ENCODE measurements at regions not wholly inside any gene's neighbourhood (a gene's known extent, or its start where the extent isn't known, plus 50 kb on each side); places are given as distances from the start of the nearest gene placed in this dataset.

GRCh38 chr10:128566361-128566968, 440.2 kb upstream of the MKI67 start:
- no peak for DNase-seq (ENCODE audit: low spot score)
- TF ChIP-seq CTCF (IDR thresholded peaks at IDR 0.05; ENCODE audit: extremely low read depth, missing control alignments) = no peak

GRCh38 chr10:128567551-128567950, 441.3 kb upstream of the MKI67 start:
- no peak for DNase-seq (ENCODE audit: low spot score)
- TF ChIP-seq CTCF (IDR thresholded peaks at IDR 0.05; ENCODE audit: extremely low read depth, missing control alignments) = no peak

- no peak for DNase-seq (ENCODE audit: low spot score)
- TF ChIP-seq CTCF (IDR thresholded peaks at IDR 0.05; ENCODE audit: extremely low read depth, missing control alignments) = no peak
These were observed 441.8 kb upstream of the MKI67 start for GRCh38 chr10:128568041-128568440.

- no peak for DNase-seq (ENCODE audit: low spot score)
- no peak for TF ChIP-seq CTCF (IDR thresholded peaks at IDR 0.05; ENCODE audit: extremely low read depth, missing control alignments)
These were observed 442.3 kb upstream of the MKI67 start for GRCh38 chr10:128568491-128568890.

GRCh38 chr10:128568990-128569945, 443.0 kb upstream of the MKI67 start:
- no peak for DNase-seq (ENCODE audit: low spot score)

GRCh38 chr10:128570319-128570995, 444.2 kb upstream of the MKI67 start:
- TF ChIP-seq CTCF (IDR thresholded peaks at IDR 0.05; ENCODE audit: extremely low read depth, missing control alignments) = no peak
- DNase-seq (ENCODE audit: low spot score) = no peak

More at GRCh38 chr10:128568990-128569945, 443.0 kb upstream of the MKI67 start:
- TF ChIP-seq CTCF (IDR thresholded peaks at IDR 0.05; ENCODE audit: extremely low read depth, missing control alignments) = no peak

GRCh38 chr10:128571071-128571470, 444.8 kb upstream of the MKI67 start:
- TF ChIP-seq CTCF (IDR thresholded peaks at IDR 0.05; ENCODE audit: extremely low read depth, missing control alignments) = no peak
- DNase-seq (ENCODE audit: low spot score) = no peak
